HAP-1 (cell line): ENCODE measurements at regions not wholly inside any gene's neighbourhood (a gene's known extent, or its start where the extent isn't known, plus 50 kb on each side); places are given as distances from the start of the nearest gene placed in this dataset.

Source experiments
- DNase-seq, 2 experiments: peaks; one replicate each; pipeline ENCODE4 v3.0.0-alpha.2; 2016 to 2020; ENCODE audit warnings: low spot score in 2 of 2
- H3K27me3 ChIP-seq: fragments of 250-450 bp; sonication (Bioruptor Pico); 2 replicates; pipeline ENCODE4 v1.5.1; 2020; ENCODE audit warnings: low read depth, mild to moderate bottlenecking, moderate library complexity
- H3K36me3 ChIP-seq: fragments of 250-450 bp; sonication (Bioruptor Pico); replicated peaks from 2 replicates; pipeline ENCODE4 v1.5.1; 2020; ENCODE audit warnings: mild to moderate bottlenecking
- H3K4me1 ChIP-seq: fragments of 250-450 bp; sonication (Bioruptor Pico); 2 replicates; pipeline ENCODE4 v1.5.1; 2020; ENCODE audit warnings: mild to moderate bottlenecking
- H3K4me3 ChIP-seq: fragments of 250-450 bp; sonication (Bioruptor Pico); 2 replicates; pipeline ENCODE4 v1.5.1; 2020; ENCODE audit warnings: mild to moderate bottlenecking, moderate library complexity
- H3K9me3 ChIP-seq: fragments of 250-450 bp; sonication (Bioruptor Pico); 2 replicates; pipeline ENCODE4 v1.5.1; 2020; ENCODE audit warnings: mild to moderate bottlenecking, moderate library complexity
- in situ Hi-C: fragments of 300-500 bp; cut with MboI; formaldehyde crosslinking; loops from 3 replicates; pipeline ENCODE4 v1.14.3; 2020; ENCODE audit warnings: low sequenced_read_pairs, inconsistent platforms, mixed read lengths

GRCh38 chr6:5909721-5910120, 97.0 kb downstream of the NRN1 start:
- Histone ChIP-seq H3K9me3 (no peaks in the 10 kb centered on the region), H3K4me3 (no peak overlapping the region), H3K27me3 (no peaks in the 10 kb centered on the region), H3K36me3 (no peaks in the 10 kb centered on the region), H3K4me1 (no peaks in the 10 kb centered on the region)
- in situ Hi-C loops: no loop called here
- DNase-seq: no peak

GRCh38 chr6:5906842-5907241, 99.9 kb downstream of the NRN1 start:
- DNase-seq: no peak
- Histone ChIP-seq H3K27me3 (no peaks in the 10 kb centered on the region), H3K36me3 (no peaks in the 10 kb centered on the region), H3K4me3 (no peak overlapping the region), H3K4me1 (no peaks in the 10 kb centered on the region), H3K9me3 (no peaks in the 10 kb centered on the region)
- in situ Hi-C loops: no loop called here

GRCh38 chr6:5906340-5906670, 100.4 kb downstream of the NRN1 start:
- Histone ChIP-seq H3K27me3 (no peaks in the 10 kb centered on the region), H3K36me3 (no peaks in the 10 kb centered on the region), H3K4me3 (no peak overlapping the region), H3K9me3 (no peaks in the 10 kb centered on the region), H3K4me1 (no peaks in the 10 kb centered on the region)
- no peak for DNase-seq
- in situ Hi-C loops: no loop called here

GRCh38 chr6:5905431-5906339, 101.0 kb downstream of the NRN1 start:
- no peak for DNase-seq
- in situ Hi-C loops: no loop called here
- H3K4me1 ChIP-seq: no peaks in the 10 kb centered on the region

GRCh38 chr6:5904532-5904931, 102.2 kb downstream of the NRN1 start:
- in situ Hi-C loops: no loop called here
- Histone ChIP-seq H3K4me3 (no peak overlapping the region), H3K9me3 (no peaks in the 10 kb centered on the region)

More at GRCh38 chr6:5905431-5906339, 101.0 kb downstream of the NRN1 start:
- H3K36me3 ChIP-seq: no peaks in the 10 kb centered on the region
- no peak overlapping the region for H3K4me3 ChIP-seq
- H3K27me3 ChIP-seq: no peaks in the 10 kb centered on the region
- H3K9me3 ChIP-seq: no peaks in the 10 kb centered on the region

GRCh38 chr6:5899216-5900045, 107.3 kb downstream of the NRN1 start:
- in situ Hi-C loops: no loop called here
- no peaks in the 10 kb centered on the region for H3K36me3 ChIP-seq
- H3K9me3 ChIP-seq: no peaks in the 10 kb centered on the region

More at GRCh38 chr6:5904532-5904931, 102.2 kb downstream of the NRN1 start:
- Histone ChIP-seq H3K27me3 (no peaks in the 10 kb centered on the region), H3K4me1 (no peaks in the 10 kb centered on the region), H3K36me3 (no peaks in the 10 kb centered on the region)
- DNase-seq: no peak

GRCh38 chr6:5898563-5898962, 108.2 kb downstream of the NRN1 start:
- Histone ChIP-seq H3K36me3 (no peaks in the 10 kb centered on the region), H3K4me1 (no peaks in the 10 kb centered on the region), H3K4me3 (no peak overlapping the region), H3K27me3 (no peaks in the 10 kb centered on the region), H3K9me3 (no peaks in the 10 kb centered on the region)
- DNase-seq: no peak
- in situ Hi-C loops: no loop called here

More at GRCh38 chr6:5899216-5900045, 107.3 kb downstream of the NRN1 start:
- DNase-seq: no peak
- Histone ChIP-seq H3K27me3 (no peaks in the 10 kb centered on the region), H3K4me1 (no peaks in the 10 kb centered on the region), H3K4me3 (no peak overlapping the region)

- Histone ChIP-seq H3K4me3 (no peak overlapping the region), H3K36me3 (no peaks in the 10 kb centered on the region), H3K4me1 (no peaks in the 10 kb centered on the region), H3K27me3 (no peaks in the 10 kb centered on the region), H3K9me3 (no peaks in the 10 kb centered on the region)
- in situ Hi-C loops: no loop called here
- no peak for DNase-seq
Observed at GRCh38 chr6:5898102-5898501, 108.6 kb downstream of the NRN1 start.

GRCh38 chr6:5896476-5897200, 110.1 kb downstream of the NRN1 start:
- Histone ChIP-seq H3K4me1 (no peaks in the 10 kb centered on the region), H3K4me3 (no peak overlapping the region), H3K36me3 (no peaks in the 10 kb centered on the region), H3K27me3 (no peaks in the 10 kb centered on the region), H3K9me3 (no peaks in the 10 kb centered on the region)
- no peak for DNase-seq
- in situ Hi-C loops: no loop called here

GRCh38 chr6:5894357-5894756, 112.4 kb downstream of the NRN1 start:
- in situ Hi-C loops: no loop called here
- no peak overlapping the region for H3K4me3 ChIP-seq
- H3K4me1 ChIP-seq: no peaks in the 10 kb centered on the region
- H3K27me3 ChIP-seq: no peaks in the 10 kb centered on the region
- no peak for DNase-seq
- no peaks in the 10 kb centered on the region for H3K9me3 ChIP-seq
- no peaks in the 10 kb centered on the region for H3K36me3 ChIP-seq

- Histone ChIP-seq H3K27me3 (no peaks in the 10 kb centered on the region), H3K4me3 (no peak overlapping the region), H3K36me3 (no peaks in the 10 kb centered on the region), H3K9me3 (no peaks in the 10 kb centered on the region), H3K4me1 (no peaks in the 10 kb centered on the region)
- DNase-seq: no peak
- in situ Hi-C loops: no loop called here
Observed at GRCh38 chr6:5893295-5893694, 113.4 kb downstream of the NRN1 start.

GRCh38 chr6:5892669-5893068, 114.1 kb downstream of the NRN1 start:
- no peaks in the 10 kb centered on the region for H3K36me3 ChIP-seq
- H3K9me3 ChIP-seq: no peaks in the 10 kb centered on the region
- in situ Hi-C loops: no loop called here
- DNase-seq: no peak
- no peaks in the 10 kb centered on the region for H3K4me1 ChIP-seq
- no peak overlapping the region for H3K4me3 ChIP-seq
- H3K27me3 ChIP-seq: no peaks in the 10 kb centered on the region

GRCh38 chr6:5878792-5879191, 127.9 kb downstream of the NRN1 start:
- no peaks in the 10 kb centered on the region for H3K27me3 ChIP-seq
- no peaks in the 10 kb centered on the region for H3K9me3 ChIP-seq
- H3K4me3 ChIP-seq: no peak overlapping the region
- no peak for DNase-seq
- in situ Hi-C loops: no loop called here
- H3K36me3 ChIP-seq: no peaks in the 10 kb centered on the region
- H3K4me1 ChIP-seq: no peaks in the 10 kb centered on the region

- Histone ChIP-seq H3K4me1 (no peaks in the 10 kb centered on the region), H3K36me3 (no peaks in the 10 kb centered on the region), H3K27me3 (no peaks in the 10 kb centered on the region), H3K9me3 (no peaks in the 10 kb centered on the region), H3K4me3 (no peak overlapping the region)
- in situ Hi-C loops: no loop called here
- no peak for DNase-seq
Observed at GRCh38 chr6:5876076-5876475, 130.6 kb downstream of the NRN1 start.
